ENCODE measurements at regions not wholly inside any gene's neighbourhood (a gene's known extent, or its start where the extent isn't known, plus 50 kb on each side); places are given as distances from the start of the nearest gene placed in this dataset.

- no peak for ATAC-seq (ENCODE audit: low read depth in 2 of 2)
- Mint-ChIP-seq H3K36me3 (no peaks in the 10 kb centered on the region), H3K4me3 (no peak overlapping the region), H3K27me3 (peaks cover 9% of the 10 kb centered on the region), H3K9me3 (no peaks in the 10 kb centered on the region), H3K4me1 (peaks cover 0 to 3% (median 0%) of the 10 kb centered on the region in 4 donors), H3K27ac (no peak overlapping the region)
- no peaks in the 10 kb centered on the region for H3K4me1 ChIP-seq (ENCODE audit: control insufficient read depth, insufficient read depth, low read length, poor library complexity, severe bottlenecking)
- H3K36me3 ChIP-seq (ENCODE audit: control insufficient read depth, insufficient read depth, low read length), result no peaks in the 10 kb centered on the region
- DNase-seq, result no peak
- H3K9me3 ChIP-seq (ENCODE audit: control insufficient read depth in 2 of 2, low read length in 2 of 2), result no peaks in the 10 kb centered on the region
- H3K27me3 ChIP-seq (ENCODE audit: control insufficient read depth, insufficient read depth, low read length), result no peaks in the 10 kb centered on the region
- no peak overlapping the region for H3K4me3 ChIP-seq (ENCODE audit: low read depth, low read length)
- H3K27ac ChIP-seq (ENCODE audit: insufficient read depth, low read length, poor library complexity, severe bottlenecking), result no peak overlapping the region
Measured at GRCh38 chr10:8874972-8875371, 820.5 kb downstream of the GATA3 start.

- Mint-ChIP-seq H3K27ac (no peak overlapping the region), H3K4me3 (no peak overlapping the region), H3K4me1 (peaks cover 0 to 3% (median 0%) of the 10 kb centered on the region in 4 donors), H3K9me3 (no peaks in the 10 kb centered on the region), H3K27me3 (peaks cover 9% of the 10 kb centered on the region), H3K36me3 (no peaks in the 10 kb centered on the region)
- no peak overlapping the region for H3K4me3 ChIP-seq (ENCODE audit: low read depth, low read length)
- no peaks in the 10 kb centered on the region for H3K36me3 ChIP-seq (ENCODE audit: control insufficient read depth, insufficient read depth, low read length)
- H3K9me3 ChIP-seq (ENCODE audit: control insufficient read depth in 2 of 2, low read length in 2 of 2), result no peaks in the 10 kb centered on the region
- ATAC-seq (ENCODE audit: low read depth in 2 of 2) (no peak), DNase-seq (no peak)
- no peak overlapping the region for H3K27ac ChIP-seq (ENCODE audit: insufficient read depth, low read length, poor library complexity, severe bottlenecking)
- H3K27me3 ChIP-seq (ENCODE audit: control insufficient read depth, insufficient read depth, low read length), result no peaks in the 10 kb centered on the region
- H3K4me1 ChIP-seq (ENCODE audit: control insufficient read depth, insufficient read depth, low read length, poor library complexity, severe bottlenecking), result no peaks in the 10 kb centered on the region
Measured at GRCh38 chr10:8876171-8876570, 821.7 kb downstream of the GATA3 start.

- no peak for DNase-seq
- H3K27me3 Mint-ChIP-seq, result peaks cover 5% of the 10 kb centered on the region
- no peak for ATAC-seq (ENCODE audit: low read depth in 2 of 2)
- peaks cover 0 to 4% (median 0%) of the 10 kb centered on the region in 7 donors for H3K9me3 Mint-ChIP-seq
- Histone ChIP-seq H3K4me1 (ENCODE audit: control insufficient read depth, insufficient read depth, low read length, poor library complexity, severe bottlenecking) (no peaks in the 10 kb centered on the region), H3K27ac (ENCODE audit: insufficient read depth, low read length, poor library complexity, severe bottlenecking) (no peak overlapping the region), H3K4me3 (ENCODE audit: low read depth, low read length) (no peak overlapping the region), H3K27me3 (ENCODE audit: control insufficient read depth, insufficient read depth, low read length) (no peaks in the 10 kb centered on the region), H3K9me3 (ENCODE audit: control insufficient read depth in 2 of 2, low read length in 2 of 2) (no peaks in the 10 kb centered on the region), H3K36me3 (ENCODE audit: control insufficient read depth, insufficient read depth, low read length) (no peaks in the 10 kb centered on the region)
- no peak overlapping the region for H3K4me3 Mint-ChIP-seq
- H3K36me3 Mint-ChIP-seq, result no peaks in the 10 kb centered on the region
- H3K4me1 Mint-ChIP-seq, result peaks cover 0 to 9% (median 4%) of the 10 kb centered on the region in 4 donors
- no peak overlapping the region for H3K27ac Mint-ChIP-seq
Measured at GRCh38 chr10:8889538-8889937, 835.0 kb downstream of the GATA3 start.

- peaks cover 0 to 9% (median 4%) of the 10 kb centered on the region in 4 donors for H3K4me1 Mint-ChIP-seq
- no peaks in the 10 kb centered on the region for H3K27me3 Mint-ChIP-seq
- no peak overlapping the region for H3K4me3 Mint-ChIP-seq
- Histone ChIP-seq H3K27me3 (ENCODE audit: control insufficient read depth, insufficient read depth, low read length) (no peaks in the 10 kb centered on the region), H3K36me3 (ENCODE audit: control insufficient read depth, insufficient read depth, low read length) (no peaks in the 10 kb centered on the region), H3K4me1 (ENCODE audit: control insufficient read depth, insufficient read depth, low read length, poor library complexity, severe bottlenecking) (no peaks in the 10 kb centered on the region), H3K27ac (ENCODE audit: insufficient read depth, low read length, poor library complexity, severe bottlenecking) (no peak overlapping the region), H3K4me3 (ENCODE audit: low read depth, low read length) (no peak overlapping the region), H3K9me3 (ENCODE audit: control insufficient read depth in 2 of 2, low read length in 2 of 2) (no peaks in the 10 kb centered on the region)
- no peaks in the 10 kb centered on the region for H3K36me3 Mint-ChIP-seq
- H3K27ac Mint-ChIP-seq, result no peak overlapping the region
- peaks cover 0 to 1% (median 0%) of the 10 kb centered on the region in 7 donors for H3K9me3 Mint-ChIP-seq
- ATAC-seq (ENCODE audit: low read depth in 2 of 2) (no peak), DNase-seq (no peak)
Measured at GRCh38 chr10:8893102-8893501, 838.6 kb downstream of the GATA3 start.

- Histone ChIP-seq H3K27me3 (ENCODE audit: control insufficient read depth, insufficient read depth, low read length) (no peaks in the 10 kb centered on the region), H3K27ac (ENCODE audit: insufficient read depth, low read length, poor library complexity, severe bottlenecking) (no peak overlapping the region), H3K9me3 (ENCODE audit: control insufficient read depth in 2 of 2, low read length in 2 of 2) (no peaks in the 10 kb centered on the region), H3K4me1 (ENCODE audit: control insufficient read depth, insufficient read depth, low read length, poor library complexity, severe bottlenecking) (no peaks in the 10 kb centered on the region), H3K4me3 (ENCODE audit: low read depth, low read length) (no peak overlapping the region), H3K36me3 (ENCODE audit: control insufficient read depth, insufficient read depth, low read length) (no peaks in the 10 kb centered on the region)
- Mint-ChIP-seq H3K27ac (peak overlapping the region in 1 of 3 donors; percentile 7), H3K9me3 (peaks cover 0 to 1% (median 0%) of the 10 kb centered on the region in 7 donors), H3K4me3 (no peak overlapping the region), H3K4me1 (peaks cover 0 to 9% (median 4%) of the 10 kb centered on the region in 4 donors), H3K27me3 (no peaks in the 10 kb centered on the region), H3K36me3 (no peaks in the 10 kb centered on the region)
- ATAC-seq (ENCODE audit: low read depth in 2 of 2) (no peak), DNase-seq (no peak)
Measured at GRCh38 chr10:8894148-8894547, 839.7 kb downstream of the GATA3 start.

- no peaks in the 10 kb centered on the region for H3K36me3 Mint-ChIP-seq
- H3K4me1 Mint-ChIP-seq, result peaks cover 0 to 4% (median 2%) of the 10 kb centered on the region in 4 donors
- ATAC-seq (ENCODE audit: low read depth in 2 of 2) (no peak), DNase-seq (no peak)
- no peaks in the 10 kb centered on the region for H3K4me1 ChIP-seq (ENCODE audit: control insufficient read depth, insufficient read depth, low read length, poor library complexity, severe bottlenecking)
- no peaks in the 10 kb centered on the region for H3K9me3 ChIP-seq (ENCODE audit: control insufficient read depth in 2 of 2, low read length in 2 of 2)
- H3K27me3 Mint-ChIP-seq, result peaks cover 4% of the 10 kb centered on the region
- no peaks in the 10 kb centered on the region for H3K27me3 ChIP-seq (ENCODE audit: control insufficient read depth, insufficient read depth, low read length)
- no peaks in the 10 kb centered on the region for H3K36me3 ChIP-seq (ENCODE audit: control insufficient read depth, insufficient read depth, low read length)
- peaks cover 0 to 1% (median 0%) of the 10 kb centered on the region in 7 donors for H3K9me3 Mint-ChIP-seq
- peak overlapping the region in 1 of 3 donors; percentile 62 for H3K27ac Mint-ChIP-seq
- peak overlapping the region in 2 of 4 donors; percentile 29 to 53 for H3K4me3 Mint-ChIP-seq
- H3K27ac ChIP-seq (ENCODE audit: insufficient read depth, low read length, poor library complexity, severe bottlenecking), result peak overlapping the region; percentile 48
- peak overlapping the region; percentile 11 for H3K4me3 ChIP-seq (ENCODE audit: low read depth, low read length)
Measured at GRCh38 chr10:8897769-8898168, 843.3 kb downstream of the GATA3 start.

GRCh38 chr10:8898745-8899330 lies 844.4 kb downstream of the GATA3 start:
- Histone ChIP-seq H3K27me3 (ENCODE audit: control insufficient read depth, insufficient read depth, low read length) (no peaks in the 10 kb centered on the region), H3K4me1 (ENCODE audit: control insufficient read depth, insufficient read depth, low read length, poor library complexity, severe bottlenecking) (no peaks in the 10 kb centered on the region), H3K9me3 (ENCODE audit: control insufficient read depth in 2 of 2, low read length in 2 of 2) (no peaks in the 10 kb centered on the region), H3K4me3 (ENCODE audit: low read depth, low read length) (no peak overlapping the region), H3K36me3 (ENCODE audit: control insufficient read depth, insufficient read depth, low read length) (no peaks in the 10 kb centered on the region), H3K27ac (ENCODE audit: insufficient read depth, low read length, poor library complexity, severe bottlenecking) (peak overlapping the region; percentile 48)
- no peaks in the 10 kb centered on the region for H3K4me1 Mint-ChIP-seq
- ATAC-seq (ENCODE audit: low read depth in 2 of 2), result no peak
- H3K36me3 Mint-ChIP-seq, result no peaks in the 10 kb centered on the region
- peak overlapping the region in 1 of 4 donors; percentile 8 for H3K4me3 Mint-ChIP-seq
- H3K27ac Mint-ChIP-seq, result peak overlapping the region in 1 of 3 donors; percentile 1
- no peak for DNase-seq
- H3K27me3 Mint-ChIP-seq, result peaks cover 4% of the 10 kb centered on the region
- H3K9me3 Mint-ChIP-seq, result peaks cover 0 to 1% (median 0%) of the 10 kb centered on the region in 7 donors

GRCh38 chr10:8902926-8903325 lies 848.4 kb downstream of the GATA3 start:
- H3K4me3 ChIP-seq (ENCODE audit: low read depth, low read length), result no peak overlapping the region
- H3K9me3 Mint-ChIP-seq, result peaks cover 0 to 7% (median 0%) of the 10 kb centered on the region in 7 donors
- no peaks in the 10 kb centered on the region for H3K4me1 ChIP-seq (ENCODE audit: control insufficient read depth, insufficient read depth, low read length, poor library complexity, severe bottlenecking)
- H3K9me3 ChIP-seq (ENCODE audit: control insufficient read depth in 2 of 2, low read length in 2 of 2), result no peaks in the 10 kb centered on the region
- H3K4me1 Mint-ChIP-seq, result no peaks in the 10 kb centered on the region
- H3K27me3 Mint-ChIP-seq, result peaks cover 4% of the 10 kb centered on the region
- H3K27ac Mint-ChIP-seq, result no peak overlapping the region
- no peaks in the 10 kb centered on the region for H3K27me3 ChIP-seq (ENCODE audit: control insufficient read depth, insufficient read depth, low read length)
- no peaks in the 10 kb centered on the region for H3K36me3 Mint-ChIP-seq
- ATAC-seq (ENCODE audit: low read depth in 2 of 2), result no peak
- H3K36me3 ChIP-seq (ENCODE audit: control insufficient read depth, insufficient read depth, low read length), result no peaks in the 10 kb centered on the region
- no peak overlapping the region for H3K4me3 Mint-ChIP-seq
- H3K27ac ChIP-seq (ENCODE audit: insufficient read depth, low read length, poor library complexity, severe bottlenecking), result no peak overlapping the region
- no peak for DNase-seq
